ENCODE measurements at regions not wholly inside any gene's neighbourhood (a gene's known extent, or its start where the extent isn't known, plus 50 kb on each side); places are given as distances from the start of the nearest gene placed in this dataset.
"Not testable (repeated sequence)": the region's sequence is repeated elsewhere in the genome, so short reads cannot be mapped to it uniquely, and the experiment has no call there.

GRCh38 chr20:51175724-51176123, 152.8 kb upstream of the KCNG1 start:
- Histone ChIP-seq H3K9me3 (ENCODE audit: control insufficient read depth in 2 of 2, low read length in 2 of 2) (no peaks in the 10 kb centered on the region), H3K9ac (ENCODE audit: low read length in 2 of 2) (no peak overlapping the region), H3K4me3 (ENCODE audit: low read length in 2 of 2) (no peak overlapping the region), H3K27ac (ENCODE audit: low read length) (no peak overlapping the region), H3K27me3 (ENCODE audit: control insufficient read depth in 1 of 2, insufficient read depth in 2 of 2, low read length in 2 of 2) (no peaks in the 10 kb centered on the region), H3K4me1 (ENCODE audit: control insufficient read depth, insufficient read depth, low read length) (no peaks in the 10 kb centered on the region), H3K36me3 (ENCODE audit: control insufficient read depth in 2 of 2, insufficient read depth in 2 of 2, low read length in 2 of 2) (no peaks in the 10 kb centered on the region)

GRCh38 chr20:51175156-51175555, 152.2 kb upstream of the KCNG1 start:
- no peaks in the 10 kb centered on the region for H3K36me3 ChIP-seq (ENCODE audit: control insufficient read depth in 2 of 2, insufficient read depth in 2 of 2, low read length in 2 of 2)
- no peaks in the 10 kb centered on the region for H3K27me3 ChIP-seq (ENCODE audit: control insufficient read depth in 1 of 2, insufficient read depth in 2 of 2, low read length in 2 of 2)
- H3K4me3 ChIP-seq (ENCODE audit: low read length in 2 of 2) = no peak overlapping the region
- no peak overlapping the region for H3K9ac ChIP-seq (ENCODE audit: low read length in 2 of 2)
- no peaks in the 10 kb centered on the region for H3K4me1 ChIP-seq (ENCODE audit: control insufficient read depth, insufficient read depth, low read length)
- no peaks in the 10 kb centered on the region for H3K9me3 ChIP-seq (ENCODE audit: control insufficient read depth in 2 of 2, low read length in 2 of 2)
- no peak overlapping the region for H3K27ac ChIP-seq (ENCODE audit: low read length)

GRCh38 chr20:51174536-51174935, 151.6 kb upstream of the KCNG1 start:
- Histone ChIP-seq H3K9me3 (ENCODE audit: control insufficient read depth in 2 of 2, low read length in 2 of 2) (no peaks in the 10 kb centered on the region), H3K4me1 (ENCODE audit: control insufficient read depth, insufficient read depth, low read length) (no peaks in the 10 kb centered on the region), H3K4me3 (ENCODE audit: low read length in 2 of 2) (no peak overlapping the region), H3K27ac (ENCODE audit: low read length) (no peak overlapping the region), H3K27me3 (ENCODE audit: control insufficient read depth in 1 of 2, insufficient read depth in 2 of 2, low read length in 2 of 2) (no peaks in the 10 kb centered on the region), H3K9ac (ENCODE audit: low read length in 2 of 2) (no peak overlapping the region), H3K36me3 (ENCODE audit: control insufficient read depth in 2 of 2, insufficient read depth in 2 of 2, low read length in 2 of 2) (no peaks in the 10 kb centered on the region)

GRCh38 chr20:51172558-51173428, 149.9 kb upstream of the KCNG1 start:
- Histone ChIP-seq H3K9me3 (ENCODE audit: control insufficient read depth in 2 of 2, low read length in 2 of 2) (no peaks in the 10 kb centered on the region), H3K4me3 (ENCODE audit: low read length in 2 of 2) (no peak overlapping the region), H3K9ac (ENCODE audit: low read length in 2 of 2) (no peak overlapping the region), H3K27me3 (ENCODE audit: control insufficient read depth in 1 of 2, insufficient read depth in 2 of 2, low read length in 2 of 2) (no peaks in the 10 kb centered on the region), H3K4me1 (ENCODE audit: control insufficient read depth, insufficient read depth, low read length) (no peaks in the 10 kb centered on the region), H3K27ac (ENCODE audit: low read length) (no peak overlapping the region), H3K36me3 (ENCODE audit: control insufficient read depth in 2 of 2, insufficient read depth in 2 of 2, low read length in 2 of 2) (no peaks in the 10 kb centered on the region)

GRCh38 chr20:51171141-51171540, 148.2 kb upstream of the KCNG1 start:
- H3K4me3 ChIP-seq (ENCODE audit: low read length in 2 of 2) = no peak overlapping the region

GRCh38 chr20:51169813-51170212, 146.9 kb upstream of the KCNG1 start:
- no peak overlapping the region for H3K27ac ChIP-seq (ENCODE audit: low read length)
- H3K27me3 ChIP-seq (ENCODE audit: control insufficient read depth in 1 of 2, insufficient read depth in 2 of 2, low read length in 2 of 2) = no peaks in the 10 kb centered on the region
- H3K4me3 ChIP-seq (ENCODE audit: low read length in 2 of 2) = no peak overlapping the region
- no peak overlapping the region for H3K9ac ChIP-seq (ENCODE audit: low read length in 2 of 2)
- H3K36me3 ChIP-seq (ENCODE audit: control insufficient read depth in 2 of 2, insufficient read depth in 2 of 2, low read length in 2 of 2) = no peaks in the 10 kb centered on the region
- no peaks in the 10 kb centered on the region for H3K4me1 ChIP-seq (ENCODE audit: control insufficient read depth, insufficient read depth, low read length)
- no peaks in the 10 kb centered on the region for H3K9me3 ChIP-seq (ENCODE audit: control insufficient read depth in 2 of 2, low read length in 2 of 2)

More at GRCh38 chr20:51171141-51171540, 148.2 kb upstream of the KCNG1 start:
- Histone ChIP-seq H3K27me3 (ENCODE audit: control insufficient read depth in 1 of 2, insufficient read depth in 2 of 2, low read length in 2 of 2) (no peaks in the 10 kb centered on the region), H3K9ac (ENCODE audit: low read length in 2 of 2) (no peak overlapping the region), H3K4me1 (ENCODE audit: control insufficient read depth, insufficient read depth, low read length) (no peaks in the 10 kb centered on the region), H3K9me3 (ENCODE audit: control insufficient read depth in 2 of 2, low read length in 2 of 2) (no peaks in the 10 kb centered on the region), H3K36me3 (ENCODE audit: control insufficient read depth in 2 of 2, insufficient read depth in 2 of 2, low read length in 2 of 2) (no peaks in the 10 kb centered on the region), H3K27ac (ENCODE audit: low read length) (no peak overlapping the region)

- not testable (repeated sequence) for H3K4me3 ChIP-seq (ENCODE audit: low read length in 2 of 2); H3K27me3 ChIP-seq (ENCODE audit: control insufficient read depth in 1 of 2, insufficient read depth in 2 of 2, low read length in 2 of 2); H3K36me3 ChIP-seq (ENCODE audit: control insufficient read depth in 2 of 2, insufficient read depth in 2 of 2, low read length in 2 of 2); H3K9ac ChIP-seq (ENCODE audit: low read length in 2 of 2); H3K4me1 ChIP-seq (ENCODE audit: control insufficient read depth, insufficient read depth, low read length); H3K9me3 ChIP-seq (ENCODE audit: control insufficient read depth in 2 of 2, low read length in 2 of 2); H3K27ac ChIP-seq (ENCODE audit: low read length)
These were observed 145.0 kb upstream of the KCNG1 start for GRCh38 chr20:51167911-51168310.

- no peaks in the 10 kb centered on the region for H3K9me3 ChIP-seq (ENCODE audit: control insufficient read depth in 2 of 2, low read length in 2 of 2)
- no peak overlapping the region for H3K9ac ChIP-seq (ENCODE audit: low read length in 2 of 2)
- no peaks in the 10 kb centered on the region for H3K36me3 ChIP-seq (ENCODE audit: control insufficient read depth in 2 of 2, insufficient read depth in 2 of 2, low read length in 2 of 2)
- H3K27ac ChIP-seq (ENCODE audit: low read length) = no peak overlapping the region
- H3K4me3 ChIP-seq (ENCODE audit: low read length in 2 of 2) = no peak overlapping the region
- H3K4me1 ChIP-seq (ENCODE audit: control insufficient read depth, insufficient read depth, low read length) = no peaks in the 10 kb centered on the region
- H3K27me3 ChIP-seq (ENCODE audit: control insufficient read depth in 1 of 2, insufficient read depth in 2 of 2, low read length in 2 of 2) = no peaks in the 10 kb centered on the region
These were observed 143.6 kb upstream of the KCNG1 start for GRCh38 chr20:51166489-51166888.

GRCh38 chr20:51165131-51165530, 142.2 kb upstream of the KCNG1 start:
- no peaks in the 10 kb centered on the region for H3K36me3 ChIP-seq (ENCODE audit: control insufficient read depth in 2 of 2, insufficient read depth in 2 of 2, low read length in 2 of 2)
- H3K4me1 ChIP-seq (ENCODE audit: control insufficient read depth, insufficient read depth, low read length) = no peaks in the 10 kb centered on the region
- H3K27me3 ChIP-seq (ENCODE audit: control insufficient read depth in 1 of 2, insufficient read depth in 2 of 2, low read length in 2 of 2) = peaks cover 0 to 3% of the 10 kb centered on the region in 2 donors
- no peak overlapping the region for H3K4me3 ChIP-seq (ENCODE audit: low read length in 2 of 2)
- H3K9ac ChIP-seq (ENCODE audit: low read length in 2 of 2) = no peak overlapping the region
- no peak overlapping the region for H3K27ac ChIP-seq (ENCODE audit: low read length)
- H3K9me3 ChIP-seq (ENCODE audit: control insufficient read depth in 2 of 2, low read length in 2 of 2) = no peaks in the 10 kb centered on the region

- no peaks in the 10 kb centered on the region for H3K4me1 ChIP-seq (ENCODE audit: control insufficient read depth, insufficient read depth, low read length)
- H3K4me3 ChIP-seq (ENCODE audit: low read length in 2 of 2) = no peak overlapping the region
- H3K27me3 ChIP-seq (ENCODE audit: control insufficient read depth in 1 of 2, insufficient read depth in 2 of 2, low read length in 2 of 2) = peaks cover 0 to 3% of the 10 kb centered on the region in 2 donors
- no peaks in the 10 kb centered on the region for H3K36me3 ChIP-seq (ENCODE audit: control insufficient read depth in 2 of 2, insufficient read depth in 2 of 2, low read length in 2 of 2)
- no peaks in the 10 kb centered on the region for H3K9me3 ChIP-seq (ENCODE audit: control insufficient read depth in 2 of 2, low read length in 2 of 2)
- no peak overlapping the region for H3K9ac ChIP-seq (ENCODE audit: low read length in 2 of 2)
- no peak overlapping the region for H3K27ac ChIP-seq (ENCODE audit: low read length)
These were observed 141.8 kb upstream of the KCNG1 start for GRCh38 chr20:51164731-51165130.

- no peak overlapping the region for H3K27ac ChIP-seq (ENCODE audit: low read length)
- peaks cover 0 to 3% of the 10 kb centered on the region in 2 donors for H3K27me3 ChIP-seq (ENCODE audit: control insufficient read depth in 1 of 2, insufficient read depth in 2 of 2, low read length in 2 of 2)
- H3K4me3 ChIP-seq (ENCODE audit: low read length in 2 of 2) = no peak overlapping the region
- H3K36me3 ChIP-seq (ENCODE audit: control insufficient read depth in 2 of 2, insufficient read depth in 2 of 2, low read length in 2 of 2) = no peaks in the 10 kb centered on the region
- no peak overlapping the region for H3K9ac ChIP-seq (ENCODE audit: low read length in 2 of 2)
- H3K9me3 ChIP-seq (ENCODE audit: control insufficient read depth in 2 of 2, low read length in 2 of 2) = no peaks in the 10 kb centered on the region
- no peaks in the 10 kb centered on the region for H3K4me1 ChIP-seq (ENCODE audit: control insufficient read depth, insufficient read depth, low read length)
These were observed 141.2 kb upstream of the KCNG1 start for GRCh38 chr20:51163996-51164600.

Measured in stomach smooth muscle (tissue), 2 donors.